HepG2 (cell line): ENCODE measurements at regions not wholly inside any gene's neighbourhood (a gene's known extent, or its start where the extent isn't known, plus 50 kb on each side); places are given as distances from the start of the nearest gene placed in this dataset.

ENCODE experiments used
- ATAC-seq: fragments of 200-7000 bp; cut with Tn5 transposase; 3 replicates; pipeline ENCODE4 v1.9.1; 2020; ENCODE audit warnings: mild to moderate bottlenecking, moderate library complexity
- BruUV-seq: library from RNA; stranded (reverse); fragments of 400-500 nt; replicated peaks from 2 replicates; lab custom pipeline; 2021; lab: Mats Ljungman, UMichigan
- CTCF ChIA-PET: fragments of 300-600 bp; formaldehyde crosslinking; extraction: SDS; loops from one replicate; lab custom pipeline; 2021; ENCODE audit warnings: low total read pairs, inconsistent platforms, low intra/inter-chr PET ratio; lab: Yijun Ruan, JAX
- POLR2A ChIA-PET: fragments of 350-600 bp; sonication (Branson Sonifier 250); formaldehyde crosslinking; loops from one replicate; lab custom pipeline; 2020; ENCODE audit warnings: antibody characterized with exemption, inconsistent platforms; lab: Yijun Ruan, JAX
- DNase-seq: peaks from one replicate; pipeline ENCODE4 v3.0.0-alpha.2; 2015; ENCODE audit warnings: low spot score
- FAIRE-seq: peaks from 3 replicates; lab custom pipeline; 2011; peaks lifted over from hg19 to GRCh38; lab: Jason Lieb, UNC
- H2AFZ ChIP-seq: one replicate; pipeline ENCODE4 v1.6.1; 2011; ENCODE audit warnings: low read length, inconsistent platforms
- H3K27ac ChIP-seq: fragments of 300-600 bp; 3 replicates; pipeline ENCODE4 v1.8.0; 2011; ENCODE audit warnings: mixed run types, mild to moderate bottlenecking, mixed read lengths, low read length, inconsistent platforms; ENCODE audit not compliant: insufficient read depth; ENCODE audit errors: extremely low read length
- H3K27me3 ChIP-seq, 2 experiments: fragments of 200-600 bp in 1 of 2; 2 replicates in 1 of 2; 3 replicates in 1 of 2; pipeline versions ENCODE4 v1.6.0 to v1.8.0; 2011; ENCODE audit warnings: low read length in 2 of 2, mild to moderate bottlenecking in 2 of 2, moderate library complexity in 2 of 2, inconsistent platforms in 1 of 2; ENCODE audit not compliant: insufficient read depth in 2 of 2, control insufficient read depth in 1 of 2
- H3K36me3 ChIP-seq, 2 experiments: fragments of 200-600 bp in 1 of 2; replicated peaks in 1 of 2; 2 replicates in 1 of 2; 3 replicates in 1 of 2; pipeline versions ENCODE4 v1.5.1 to v1.8.0; 2011; ENCODE audit warnings: low read length in 2 of 2, inconsistent platforms in 1 of 2; ENCODE audit not compliant: insufficient read depth in 2 of 2, control insufficient read depth in 1 of 2
- H3K4me1 ChIP-seq: 2 replicates; pipeline ENCODE4 v1.5.1; 2012; ENCODE audit warnings: low read length, inconsistent platforms; ENCODE audit not compliant: insufficient read depth
- H3K4me2 ChIP-seq: 2 replicates; pipeline ENCODE4 v1.6.0; 2011; ENCODE audit warnings: low read depth, low read length, inconsistent platforms
- H3K4me3 ChIP-seq, 3 experiments: fragments of 200-600 bp in 1 of 3; sonication (generic), shearing (Covaris generic) in 1 of 3; replicated peaks in 1 of 3; 2 replicates each; pipeline ENCODE4 v1.5.1; 2011 to 2016; ENCODE audit warnings: low read length in 3 of 3, inconsistent platforms in 2 of 3, low read depth in 2 of 3, mild to moderate bottlenecking in 2 of 3, control low read depth in 1 of 3, mixed read lengths in 1 of 3; ENCODE audit not compliant: insufficient read depth in 1 of 3
- H3K79me2 ChIP-seq: one replicate; pipeline ENCODE4 v1.6.1; 2011; ENCODE audit warnings: low read length, inconsistent platforms; ENCODE audit not compliant: insufficient read depth
- H3K9ac ChIP-seq: 2 replicates; pipeline ENCODE4 v1.6.0; 2011; ENCODE audit warnings: mild to moderate bottlenecking, low read depth, low read length, inconsistent platforms; ENCODE audit not compliant: insufficient read depth
- H3K9me3 ChIP-seq: 2 replicates; pipeline ENCODE4 v1.5.1; 2012; ENCODE audit warnings: mild to moderate bottlenecking, low read length
- H4K20me1 ChIP-seq: 2 replicates; pipeline ENCODE4 v1.6.0; 2011; ENCODE audit warnings: inconsistent platforms, mild to moderate bottlenecking, low read length, moderate library complexity; ENCODE audit not compliant: insufficient read depth
- BRCA1 ChIP-seq: sonication (generic); formaldehyde crosslinking; IDR thresholded peaks from 2 replicates; pipeline ENCODE4 v1.4.0; 2020; ENCODE audit warnings: missing genetic modification reagents
- CENPT ChIP-seq: sonication (generic); formaldehyde crosslinking; IDR thresholded peaks from 2 replicates; pipeline ENCODE4 v1.8.0; 2022; ENCODE audit warnings: low read depth, mild to moderate bottlenecking, moderate library complexity, missing genetic modification reagents
- HMG20A ChIP-seq: IDR thresholded peaks from 2 replicates; pipeline ENCODE4 v1.6.1; 2016; ENCODE audit warnings: borderline replicate concordance
- NFKB2 ChIP-seq: sonication (generic); formaldehyde crosslinking; IDR thresholded peaks from 2 replicates; pipeline ENCODE4 v1.4.0; 2020; ENCODE audit warnings: missing genetic modification reagents, borderline replicate concordance
- RELA ChIP-seq: sonication (generic); formaldehyde crosslinking; IDR thresholded peaks from 2 replicates; pipeline ENCODE4 v1.4.0; 2020; ENCODE audit warnings: missing genetic modification reagents
- THRA ChIP-seq: sonication (generic); formaldehyde crosslinking; IDR thresholded peaks from 2 replicates; pipeline ENCODE4 v1.4.0; 2020; ENCODE audit warnings: missing genetic modification reagents, borderline replicate concordance
- ZBTB38 ChIP-seq: sonication (generic); formaldehyde crosslinking; IDR thresholded peaks from 2 replicates; pipeline ENCODE4 v1.5.1; 2020; ENCODE audit warnings: mild to moderate bottlenecking, missing genetic modification reagents
- ZFP36 ChIP-seq: fragments of 150-350 bp; IDR thresholded peaks from 2 replicates; pipeline ENCODE4 v1.6.1; 2018; ENCODE audit warnings: borderline replicate concordance, low read length, low read depth; ENCODE audit not compliant: partially characterized antibody
- ZNF101 ChIP-seq: sonication (generic); formaldehyde crosslinking; IDR thresholded peaks from 2 replicates; pipeline ENCODE4 v1.4.0; 2020; ENCODE audit warnings: mild to moderate bottlenecking, low read depth, missing genetic modification reagents, borderline replicate concordance
- ZNF33B ChIP-seq: sonication (generic); formaldehyde crosslinking; IDR thresholded peaks from 2 replicates; pipeline ENCODE4 v1.5.1; 2020; ENCODE audit warnings: mild to moderate bottlenecking, missing genetic modification reagents
- ZSCAN5A ChIP-seq: sonication (generic); formaldehyde crosslinking; IDR thresholded peaks from 2 replicates; pipeline ENCODE4 v1.8.0; 2022; ENCODE audit warnings: mild to moderate bottlenecking, missing genetic modification reagents, borderline replicate concordance
- WGBS: methylation state at CpG from one replicate; pipeline ENCODE4 v1.1.6; 2017; ENCODE audit warnings: low lambda C conversion rate; 5-methylcytosine and 5-hydroxymethylcytosine counted together
- in situ Hi-C: cut with HindIII; loops from 2 replicates; pipeline ENCODE4 v1.10.0; 2017; ENCODE audit warnings: low pct_unique_long_range_greater_than_20kb; ENCODE audit not compliant: extremely low pct_ligation_motif_present
- intact Hi-C: fragments of 100-400 bp; cut with micrococcal nuclease; formaldehyde crosslinking; loops from one replicate; pipeline ENCODE4 v1.10.0; 2022; ENCODE audit not compliant: unreplicated experiment
- TF ChIP-seq, protein P1 (sequence below): IDR thresholded peaks from 2 replicates; pipeline ENCODE4 v1.6.1; 2016; ENCODE audit warnings: missing compliant biosample characterization, missing genetic modification reagents, borderline replicate concordance
- TF ChIP-seq, protein P2 (sequence below): sonication (generic); formaldehyde crosslinking; IDR thresholded peaks from 2 replicates; pipeline ENCODE4 v1.8.0; 2022; ENCODE audit warnings: mild to moderate bottlenecking, missing genetic modification reagents, moderate library complexity
- TF ChIP-seq, protein P3 (sequence below): IDR thresholded peaks from 2 replicates; pipeline ENCODE4 v1.6.1; 2012; ENCODE audit warnings: inconsistent platforms

DNA sequence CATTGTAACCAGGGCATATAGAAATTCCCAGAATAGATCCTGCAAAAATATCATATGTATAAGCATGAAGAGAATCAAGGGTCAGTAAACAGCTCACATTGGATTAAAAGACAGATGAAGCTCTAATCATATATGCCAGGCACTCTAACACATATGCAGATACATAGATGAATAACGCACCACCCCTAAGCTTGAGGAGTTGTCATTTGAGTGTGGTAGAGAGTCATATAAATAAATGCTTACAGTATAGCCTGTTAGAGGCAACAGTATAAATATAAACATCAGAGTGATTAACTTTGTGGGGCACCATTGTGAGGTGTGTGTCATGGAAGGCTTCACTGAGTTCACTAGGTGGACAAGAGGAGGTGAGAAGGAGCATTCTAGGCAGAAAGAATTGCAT is 346.7 kb upstream of the PRICKLE1 start:
- Histone ChIP-seq H3K27ac (no peak overlapping the region), H3K36me3 (no peaks in the 10 kb centered on the region), H3K9me3 (no peaks in the 10 kb centered on the region; the same call in 1 of the 2 replicates), H3K79me2 (no peaks in the 10 kb centered on the region), H4K20me1 (no peaks in the 10 kb centered on the region), H2AFZ (no peak overlapping the region), H3K4me3 (no peak overlapping the region), H3K4me1 (no peaks in the 10 kb centered on the region), H3K27me3 (no peaks in the 10 kb centered on the region), H3K4me2 (no peak overlapping the region), H3K9ac (no peak overlapping the region)
- no TSS peak for BruUV-seq
- CTCF ChIA-PET: no interaction called here
- no peak for TF ChIP-seq ZFP36
- TF ChIP-seq, protein P1, sequence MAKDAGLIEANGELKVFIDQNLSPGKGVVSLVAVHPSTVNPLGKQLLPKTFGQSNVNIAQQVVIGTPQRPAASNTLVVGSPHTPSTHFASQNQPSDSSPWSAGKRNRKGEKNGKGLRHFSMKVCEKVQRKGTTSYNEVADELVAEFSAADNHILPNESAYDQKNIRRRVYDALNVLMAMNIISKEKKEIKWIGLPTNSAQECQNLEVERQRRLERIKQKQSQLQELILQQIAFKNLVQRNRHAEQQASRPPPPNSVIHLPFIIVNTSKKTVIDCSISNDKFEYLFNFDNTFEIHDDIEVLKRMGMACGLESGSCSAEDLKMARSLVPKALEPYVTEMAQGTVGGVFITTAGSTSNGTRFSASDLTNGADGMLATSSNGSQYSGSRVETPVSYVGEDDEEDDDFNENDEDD (CRISPR knock-in tag): no peak
- TF ChIP-seq, protein P2, sequence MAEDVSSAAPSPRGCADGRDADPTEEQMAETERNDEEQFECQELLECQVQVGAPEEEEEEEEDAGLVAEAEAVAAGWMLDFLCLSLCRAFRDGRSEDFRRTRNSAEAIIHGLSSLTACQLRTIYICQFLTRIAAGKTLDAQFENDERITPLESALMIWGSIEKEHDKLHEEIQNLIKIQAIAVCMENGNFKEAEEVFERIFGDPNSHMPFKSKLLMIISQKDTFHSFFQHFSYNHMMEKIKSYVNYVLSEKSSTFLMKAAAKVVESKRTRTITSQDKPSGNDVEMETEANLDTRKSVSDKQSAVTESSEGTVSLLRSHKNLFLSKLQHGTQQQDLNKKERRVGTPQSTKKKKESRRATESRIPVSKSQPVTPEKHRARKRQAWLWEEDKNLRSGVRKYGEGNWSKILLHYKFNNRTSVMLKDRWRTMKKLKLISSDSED: no peak
- no peak for TF ChIP-seq ZSCAN5A (CRISPR knock-in tag)
- TF ChIP-seq HMG20A (CRISPR knock-in tag): no peak
- no peak for TF ChIP-seq ZBTB38 (CRISPR knock-in tag)
- TF ChIP-seq THRA (CRISPR knock-in tag): no peak
- no peak for TF ChIP-seq NFKB2 (CRISPR knock-in tag)
- no peak for TF ChIP-seq CENPT (CRISPR knock-in tag)
- TF ChIP-seq BRCA1: no peak
- no peak for TF ChIP-seq RELA (CRISPR knock-in tag)
- TF ChIP-seq, protein P3, sequence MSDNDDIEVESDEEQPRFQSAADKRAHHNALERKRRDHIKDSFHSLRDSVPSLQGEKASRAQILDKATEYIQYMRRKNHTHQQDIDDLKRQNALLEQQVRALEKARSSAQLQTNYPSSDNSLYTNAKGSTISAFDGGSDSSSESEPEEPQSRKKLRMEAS: no peak
- no peak for TF ChIP-seq ZNF33B
- TF ChIP-seq ZNF101: no peak
- DNase-seq (no peak), FAIRE-seq (no peak), ATAC-seq (no peak)
- 0% methylated on average over 1 of the region's 1 CpG for WGBS
- intact Hi-C loops: no loop called here
- in situ Hi-C loops: no loop called here
- POLR2A ChIA-PET: no interaction called here
